HG03108 (cell line): ENCODE measurements at regions not wholly inside any gene's neighbourhood (a gene's known extent, or its start where the extent isn't known, plus 50 kb on each side); places are given as distances from the start of the nearest gene placed in this dataset.
"Not testable (repeated sequence)": the region's sequence is repeated elsewhere in the genome, so short reads cannot be mapped to it uniquely, and the experiment has no call there.

Experiments
- ATAC-seq: cut with Tn5 transposase; IDR thresholded peaks from one replicate; pipeline ENCODE4 v1.9.1; 2021; ENCODE audit warnings: moderate library complexity; ENCODE audit not compliant: unreplicated experiment

GRCh38 chr7:4436936-4437335 lies 245.2 kb upstream of the FOXK1 start:
- no peak for ATAC-seq

DNA sequence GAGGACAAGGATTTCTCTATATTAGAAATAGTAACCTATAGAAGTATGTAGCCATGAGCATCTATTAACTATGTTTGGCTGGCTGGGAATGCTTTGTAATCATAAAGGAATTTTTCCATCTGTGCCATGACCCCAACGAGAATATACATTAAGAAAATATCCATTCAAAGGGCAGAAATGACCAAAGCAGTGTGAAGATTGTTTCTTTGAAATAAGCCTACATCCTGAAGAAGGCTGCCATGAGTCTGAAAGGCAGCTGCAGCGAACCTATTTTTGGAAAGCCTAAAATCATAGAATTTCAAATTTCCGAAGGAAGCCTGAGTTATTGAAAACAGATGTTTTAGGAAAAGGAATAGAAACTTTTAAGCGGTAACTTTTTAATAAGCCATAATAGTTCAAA lies 244.2 kb upstream of the FOXK1 start:
- ATAC-seq: no peak

DNA sequence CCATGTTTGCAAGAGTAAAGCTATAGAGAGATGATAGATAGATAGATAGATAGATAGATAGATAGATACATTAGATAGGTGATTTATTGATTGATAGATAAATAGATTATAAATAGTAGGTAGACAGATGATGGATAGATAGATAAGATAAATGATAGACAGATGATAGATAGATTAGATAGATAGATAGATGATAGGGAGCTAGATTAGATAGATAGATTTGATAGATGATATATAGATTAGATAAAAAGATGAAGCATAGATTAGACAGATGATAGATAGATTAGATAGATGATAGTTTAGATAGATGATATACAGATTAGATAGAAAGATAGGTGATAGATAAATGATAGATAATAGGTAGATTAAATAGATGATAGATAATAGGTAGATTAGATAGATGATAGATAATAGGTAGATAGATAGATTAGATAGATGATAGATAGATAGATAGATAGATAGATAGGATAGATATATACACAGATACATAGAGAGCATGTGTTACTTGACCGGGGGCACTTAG lies 243.3 kb upstream of the FOXK1 start:
- ATAC-seq: no peak

GRCh38 chr7:4439444-4439843 lies 242.7 kb upstream of the FOXK1 start:
- ATAC-seq: no peak

DNA sequence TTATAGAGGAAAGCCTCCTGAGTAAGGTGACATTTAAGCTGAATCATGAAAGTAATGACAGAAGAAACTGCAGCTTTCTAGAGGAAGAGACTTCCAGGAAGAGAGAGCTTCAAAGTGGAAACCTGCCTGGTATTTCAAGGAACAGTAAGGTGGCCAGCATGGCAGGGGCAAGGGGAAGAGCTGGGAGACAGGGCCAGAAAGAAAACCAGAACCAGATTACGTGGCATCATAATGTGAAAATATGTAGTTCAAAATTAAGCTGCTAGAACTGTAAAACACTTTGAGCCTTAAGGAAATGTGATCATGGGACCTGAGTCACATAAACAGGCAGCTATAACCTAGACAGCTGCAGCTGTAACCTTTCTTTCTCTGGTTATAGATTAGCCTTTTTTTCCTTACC lies 238.0 kb upstream of the FOXK1 start:
- ATAC-seq: no peak

DNA sequence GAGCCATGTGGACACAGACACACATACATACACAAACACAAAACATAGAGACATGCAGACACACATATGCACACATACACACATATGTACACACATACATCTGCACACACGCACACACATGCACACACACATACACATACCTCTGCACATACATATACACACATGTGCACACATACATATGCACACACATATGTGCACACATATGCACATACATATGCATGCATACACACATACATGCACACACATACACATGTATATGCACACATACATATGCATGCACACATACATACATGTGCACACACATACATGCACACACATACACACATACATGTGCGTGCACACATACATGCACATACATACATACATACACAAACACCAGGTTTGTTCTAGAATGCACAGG lies 236.3 kb upstream of the FOXK1 start:
- ATAC-seq: no peak

DNA sequence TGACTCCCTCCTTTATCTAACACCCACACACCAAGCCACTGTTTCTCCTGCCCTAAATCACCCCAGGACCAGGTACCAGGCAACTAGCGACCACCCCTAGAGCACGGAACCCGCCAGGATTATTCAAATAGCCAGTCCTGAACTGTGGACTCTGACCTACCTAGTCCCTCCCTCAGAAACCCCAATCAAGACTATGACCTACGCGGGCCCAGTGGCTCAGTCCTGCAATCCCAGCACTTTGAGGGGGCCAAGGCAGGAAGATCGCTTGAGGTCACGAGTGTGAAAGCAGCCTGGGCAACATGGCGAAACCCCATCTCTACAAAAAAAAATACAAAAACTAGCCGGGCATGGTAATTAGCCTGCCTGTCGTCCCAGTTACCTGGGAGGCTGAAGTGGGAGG lies 232.8 kb upstream of the FOXK1 start:
- ATAC-seq: no peak

DNA sequence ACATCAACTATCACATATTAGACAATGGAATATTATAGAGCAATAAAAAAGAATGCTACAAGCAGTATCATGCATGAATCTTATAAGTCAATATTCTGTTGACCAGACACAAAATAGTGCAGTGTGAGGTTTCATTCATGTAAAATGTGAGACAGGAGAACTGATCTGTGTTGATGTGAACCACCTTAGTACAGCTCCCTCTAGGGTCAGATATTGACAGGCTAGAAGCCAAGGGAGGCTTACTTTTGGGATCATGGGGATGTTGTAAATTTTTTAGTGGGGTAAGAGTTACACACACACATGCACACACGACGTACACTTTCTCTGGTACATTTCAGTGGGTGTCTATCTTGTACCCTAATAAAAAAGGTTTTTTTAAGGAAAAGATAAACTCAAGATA lies 231.6 kb upstream of the FOXK1 start:
- ATAC-seq: no peak

DNA sequence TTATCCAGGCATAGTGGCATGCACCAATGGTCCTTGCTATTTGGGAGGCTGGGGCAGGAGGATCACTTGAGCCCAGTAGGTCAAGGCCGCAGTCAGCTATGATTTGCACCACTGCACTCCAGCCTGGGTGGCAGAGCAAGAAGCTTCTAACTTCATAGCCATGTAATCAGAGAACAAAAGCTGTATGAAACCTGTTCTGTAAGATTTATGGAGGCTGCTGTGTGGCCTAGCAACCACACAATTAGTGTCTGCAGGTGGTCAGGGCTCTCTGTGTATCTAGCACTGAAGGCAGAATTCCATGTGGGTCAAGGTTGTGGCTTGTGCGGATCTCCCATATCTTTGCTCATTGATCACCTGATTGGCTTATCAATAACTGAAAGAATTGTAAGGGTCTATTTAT lies 221.5 kb upstream of the FOXK1 start:
- ATAC-seq: no peak

- no peak for ATAC-seq
Measured at GRCh38 chr7:4461531-4461930, 220.6 kb upstream of the FOXK1 start.

DNA sequence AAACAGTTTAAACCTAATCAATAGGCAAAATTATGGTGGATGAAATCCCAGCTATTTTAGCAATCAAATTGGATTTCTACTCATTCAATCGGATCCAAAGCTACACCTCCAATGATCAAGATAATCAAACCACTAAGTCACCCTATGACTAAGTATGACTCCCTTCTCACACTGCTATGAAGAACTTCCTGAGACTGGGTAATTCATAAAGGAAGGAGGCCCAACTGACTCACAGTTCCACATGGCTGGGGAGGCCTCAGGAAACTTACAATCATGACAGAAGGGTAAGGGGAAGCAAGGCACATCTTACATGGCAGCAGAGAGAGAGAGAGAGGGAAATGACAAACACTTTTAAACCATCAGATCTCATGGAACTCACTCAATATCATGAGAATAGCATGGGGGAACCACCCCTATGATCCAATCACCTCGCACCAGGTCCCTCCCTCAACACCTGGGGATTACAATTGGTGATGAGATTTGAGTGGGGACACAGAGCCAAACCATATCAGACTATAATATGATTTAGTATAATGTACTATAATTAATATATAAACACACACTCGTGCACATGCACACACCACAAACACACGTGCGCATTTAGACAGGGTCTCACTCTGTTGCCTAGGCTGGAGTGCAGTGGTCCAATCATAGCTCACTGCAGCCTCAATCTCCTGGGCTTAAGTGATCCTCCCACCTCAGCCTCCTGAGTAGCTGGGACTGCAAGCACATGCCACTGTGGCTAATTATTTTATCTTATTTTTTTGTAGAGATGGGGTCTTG lies 213.6 kb upstream of the FOXK1 start:
- no peak for ATAC-seq

DNA sequence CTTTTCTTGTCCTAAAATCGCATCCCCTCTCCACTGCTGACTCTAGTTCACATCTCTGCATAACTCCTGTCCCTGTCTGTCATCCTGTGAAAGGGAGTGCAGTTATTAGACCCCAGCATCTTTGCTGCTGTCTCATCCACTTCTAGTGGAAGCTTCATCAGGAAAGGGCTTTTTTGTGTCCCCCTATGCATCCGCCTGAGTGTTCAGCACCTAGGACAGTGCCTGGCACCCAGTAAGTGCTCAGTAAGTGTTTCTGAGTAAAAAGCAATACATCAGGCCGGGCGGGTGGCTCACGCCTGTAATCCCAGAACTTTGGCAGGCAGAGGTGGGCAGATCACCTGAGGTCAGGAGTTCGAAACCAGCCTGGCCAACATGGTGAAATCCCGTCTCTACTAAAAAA lies 211.8 kb upstream of the FOXK1 start:
- ATAC-seq: no peak

GRCh38 chr7:4472728-4473127 lies 209.4 kb upstream of the FOXK1 start:
- ATAC-seq: no peak

DNA sequence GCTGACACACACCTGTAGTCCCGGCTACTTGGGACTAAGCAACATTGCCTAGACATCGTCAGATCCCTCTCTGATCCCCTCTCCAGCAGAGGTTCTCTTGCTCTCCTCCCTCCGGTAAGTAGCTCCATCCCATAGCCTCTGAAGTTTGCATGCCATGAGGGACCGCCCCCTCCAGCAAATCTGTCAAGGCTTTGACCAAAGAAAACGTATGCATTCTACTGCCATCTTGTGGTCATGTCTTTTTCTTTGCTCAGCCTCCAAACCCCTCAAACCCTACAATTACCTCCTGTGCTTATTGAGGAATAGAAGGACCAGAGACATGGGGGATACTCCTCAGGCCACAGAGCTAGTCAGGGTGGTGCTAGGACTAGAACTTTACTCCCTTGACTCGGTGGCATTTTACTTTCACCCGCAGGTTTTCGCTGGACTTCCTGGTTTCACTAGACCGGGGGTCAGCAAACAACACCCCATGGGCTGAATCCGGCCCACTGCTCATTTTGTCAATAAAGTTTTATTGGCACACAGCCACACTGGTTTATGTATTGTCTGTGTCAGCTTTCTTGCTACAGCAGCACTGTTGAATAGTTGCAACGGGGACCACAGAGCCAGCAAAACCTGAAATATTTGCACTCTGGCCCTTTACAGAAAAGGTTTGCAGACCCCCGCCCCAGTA lies 202.6 kb upstream of the FOXK1 start:
- ATAC-seq: no peak

DNA sequence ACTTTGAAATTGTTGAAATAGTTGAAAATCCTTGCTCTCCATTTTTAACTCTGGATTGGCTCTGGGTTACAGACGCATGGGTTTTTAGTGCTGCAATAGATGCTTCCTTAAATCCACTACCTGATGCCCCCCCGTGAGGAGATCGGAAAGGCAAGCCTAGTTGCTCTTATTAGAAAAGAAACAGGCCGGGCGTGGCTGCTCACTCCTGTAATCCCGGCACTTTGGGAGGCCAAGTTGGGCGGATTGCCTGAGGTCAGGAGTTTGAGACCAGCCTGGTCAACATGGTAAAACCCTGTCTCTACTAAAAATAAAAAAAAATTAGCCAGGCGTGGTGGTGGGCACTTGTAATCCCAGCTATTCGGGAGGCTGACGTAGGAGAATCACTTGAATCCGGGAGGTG lies 202.0 kb upstream of the FOXK1 start:
- not testable (repeated sequence) for ATAC-seq

GRCh38 chr7:4483851-4484250 lies 198.2 kb upstream of the FOXK1 start:
- ATAC-seq: no peak

DNA sequence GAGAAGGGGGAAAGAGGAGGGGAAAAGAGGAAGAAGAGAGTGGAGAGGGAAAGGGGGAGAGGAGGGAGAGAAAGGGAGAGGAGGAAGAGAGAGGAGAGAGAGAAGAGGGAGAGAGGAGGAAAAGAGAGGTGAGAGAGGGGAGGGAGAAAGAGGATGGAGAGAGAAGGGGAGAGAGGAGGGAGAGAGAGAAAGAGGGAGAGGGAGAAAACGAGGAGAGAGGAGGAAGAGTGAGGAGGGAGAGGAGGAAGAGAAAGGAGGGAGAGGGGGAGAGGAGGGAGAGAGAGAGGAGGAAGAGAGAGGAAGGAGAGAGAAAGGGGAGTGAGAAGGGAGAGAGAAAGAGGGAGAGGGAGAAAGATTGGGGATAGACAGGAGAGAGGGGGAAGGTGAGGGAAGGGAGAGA lies 197.6 kb upstream of the FOXK1 start:
- no peak for ATAC-seq

GRCh38 chr7:4486907-4487306 lies 195.2 kb upstream of the FOXK1 start:
- no peak for ATAC-seq

DNA sequence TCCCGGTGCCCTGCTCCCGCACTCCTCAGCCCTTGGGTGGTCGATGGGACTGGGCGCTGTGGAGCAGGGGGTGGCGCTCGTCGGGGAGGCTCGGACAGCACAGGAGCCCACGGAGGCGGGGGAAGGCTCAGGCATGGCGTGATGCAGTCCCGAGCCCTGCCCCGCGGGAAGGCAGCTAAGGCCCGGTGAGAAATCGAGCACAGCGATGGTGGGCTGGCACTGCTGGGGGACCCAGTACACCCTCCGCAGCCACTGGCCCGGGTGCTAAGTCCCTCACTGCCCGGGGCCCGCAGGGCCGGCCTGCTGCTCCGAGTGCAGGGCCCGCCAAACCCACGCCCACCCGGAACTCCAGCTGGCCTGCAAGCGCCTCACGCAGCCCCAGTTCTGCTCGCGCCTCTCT lies 185.2 kb upstream of the FOXK1 start:
- not testable (repeated sequence) for ATAC-seq

- no peak for ATAC-seq
Measured at GRCh38 chr7:4500812-4501211, 181.3 kb upstream of the FOXK1 start.

GRCh38 chr7:4507886-4508285 lies 174.2 kb upstream of the FOXK1 start:
- not testable (repeated sequence) for ATAC-seq

- ATAC-seq: no peak
Measured at GRCh38 chr7:4513450-4513849, 168.6 kb upstream of the FOXK1 start.
